ENCODE measurements at regions not wholly inside any gene's neighbourhood (a gene's known extent, or its start where the extent isn't known, plus 50 kb on each side); places are given as distances from the start of the nearest gene placed in this dataset.

- ChIA-PET CTCF (no interaction called here), POLR2A (no interaction called here)
- Mint-ChIP-seq H3K27me3 (no peaks in the 10 kb centered on the region), H3K4me1 (peaks cover 14% of the 10 kb centered on the region), H3K9me3 (ENCODE audit: insufficient read depth) (no peaks in the 10 kb centered on the region), H3K4me3 (no peak overlapping the region), H3K27ac (no peak overlapping the region)
- H3K79me2 ChIP-seq (ENCODE audit: control insufficient read depth, insufficient read depth, low read length) = peaks cover 37% of the 10 kb centered on the region
- H3K9me3 ChIP-seq (ENCODE audit: control extremely low read depth in 1 of 3, control insufficient read depth in 2 of 3, insufficient read depth in 1 of 3, low read length in 2 of 3) = no peaks in the 10 kb centered on the region
- ATAC-seq (ENCODE audit: low read depth) = no peak
- H3K9ac ChIP-seq (ENCODE audit: low read length) = no peak overlapping the region
- H2AFZ ChIP-seq (ENCODE audit: insufficient read depth, low read depth, low read length, poor library complexity, severe bottlenecking) = no peak overlapping the region
- H3K27me3 ChIP-seq (replicated peaks in 1 of 4; ENCODE audit: control extremely low read depth in 1 of 4, control insufficient read depth in 3 of 4, insufficient read depth in 4 of 4, low read length in 3 of 4) = no peaks in the 10 kb centered on the region
- peaks cover 47% of the 10 kb centered on the region for H4K20me1 ChIP-seq (ENCODE audit: control insufficient read depth, insufficient read depth, low read length, poor library complexity, severe bottlenecking)
- TF ChIP-seq, protein P1, sequence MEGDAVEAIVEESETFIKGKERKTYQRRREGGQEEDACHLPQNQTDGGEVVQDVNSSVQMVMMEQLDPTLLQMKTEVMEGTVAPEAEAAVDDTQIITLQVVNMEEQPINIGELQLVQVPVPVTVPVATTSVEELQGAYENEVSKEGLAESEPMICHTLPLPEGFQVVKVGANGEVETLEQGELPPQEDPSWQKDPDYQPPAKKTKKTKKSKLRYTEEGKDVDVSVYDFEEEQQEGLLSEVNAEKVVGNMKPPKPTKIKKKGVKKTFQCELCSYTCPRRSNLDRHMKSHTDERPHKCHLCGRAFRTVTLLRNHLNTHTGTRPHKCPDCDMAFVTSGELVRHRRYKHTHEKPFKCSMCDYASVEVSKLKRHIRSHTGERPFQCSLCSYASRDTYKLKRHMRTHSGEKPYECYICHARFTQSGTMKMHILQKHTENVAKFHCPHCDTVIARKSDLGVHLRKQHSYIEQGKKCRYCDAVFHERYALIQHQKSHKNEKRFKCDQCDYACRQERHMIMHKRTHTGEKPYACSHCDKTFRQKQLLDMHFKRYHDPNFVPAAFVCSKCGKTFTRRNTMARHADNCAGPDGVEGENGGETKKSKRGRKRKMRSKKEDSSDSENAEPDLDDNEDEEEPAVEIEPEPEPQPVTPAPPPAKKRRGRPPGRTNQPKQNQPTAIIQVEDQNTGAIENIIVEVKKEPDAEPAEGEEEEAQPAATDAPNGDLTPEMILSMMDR (IDR thresholded peaks at IDR 0.05) = no peak
- no peak for TF ChIP-seq EZH2 (IDR thresholded peaks at IDR 0.05; ENCODE audit: borderline replicate concordance, insufficient read depth, low read depth, low read length, poor library complexity, severe bottlenecking)
- intact Hi-C loops (cut with micrococcal nuclease) = no loop called here
- no peak overlapping the region for H3K4me3 ChIP-seq (ENCODE audit: control extremely low read depth in 1 of 5, extremely low read depth in 1 of 5, insufficient read depth in 1 of 5, low read depth in 2 of 5, low read length in 4 of 5)
- H3K4me2 ChIP-seq (replicated peaks; ENCODE audit: low read depth, low read length, poor library complexity, severe bottlenecking) = no peak overlapping the region
- peaks cover 2 to 16% of the 10 kb centered on the region in 2 experiments for H3K36me3 ChIP-seq (replicated peaks in 1 of 2; ENCODE audit: control extremely low read depth in 1 of 2, control insufficient read depth in 1 of 2, extremely low read depth in 1 of 2, insufficient read depth in 2 of 2, low read length in 1 of 2)
- H3K4me1 ChIP-seq (ENCODE audit: control insufficient read depth in 2 of 2, insufficient read depth in 2 of 2, low read length in 2 of 2) = peaks cover 0 to 4% of the 10 kb centered on the region in 2 donors
- no peak overlapping the region for H3K27ac ChIP-seq (ENCODE audit: low read length in 2 of 2)
- no peak for DNase-seq
- 100% methylated on average over 4 of the region's 5 CpGs for WGBS (ENCODE audit: insufficient coverage)
These were observed 124.5 kb downstream of the ZFAND4 start for GRCh38 chr10:45548068-45548467.

DNA sequence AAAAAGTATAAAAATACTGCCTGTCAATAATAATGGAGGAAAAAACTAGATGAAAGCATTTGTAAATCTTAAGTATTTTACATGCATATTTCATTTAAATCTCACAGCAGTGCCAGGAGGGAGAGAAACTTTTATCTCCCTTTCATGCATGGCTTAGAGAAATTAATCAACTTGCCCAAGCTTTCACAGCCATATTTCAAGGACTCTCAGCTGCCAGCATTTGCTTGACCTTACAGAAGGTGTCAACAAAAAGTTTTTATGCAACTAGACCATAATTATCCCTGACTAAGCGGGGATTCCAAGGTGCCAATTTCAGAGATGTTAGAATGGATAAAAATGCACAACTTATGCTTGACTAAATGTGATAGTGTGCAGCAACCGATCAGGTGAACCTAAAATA lies 125.4 kb downstream of the ZFAND4 start:
- Histone ChIP-seq H4K20me1 (ENCODE audit: control insufficient read depth, insufficient read depth, low read length, poor library complexity, severe bottlenecking) (peaks cover 40% of the 10 kb centered on the region), H3K27ac (ENCODE audit: low read length in 2 of 2) (no peak overlapping the region), H2AFZ (ENCODE audit: insufficient read depth, low read depth, low read length, poor library complexity, severe bottlenecking) (no peak overlapping the region), H3K9ac (ENCODE audit: low read length) (no peak overlapping the region), H3K9me3 (ENCODE audit: control extremely low read depth in 1 of 3, control insufficient read depth in 2 of 3, insufficient read depth in 1 of 3, low read length in 2 of 3) (no peaks in the 10 kb centered on the region), H3K4me1 (ENCODE audit: control insufficient read depth in 2 of 2, insufficient read depth in 2 of 2, low read length in 2 of 2) (peaks cover 0 to 4% of the 10 kb centered on the region in 2 donors), H3K79me2 (ENCODE audit: control insufficient read depth, insufficient read depth, low read length) (peaks cover 38% of the 10 kb centered on the region), H3K27me3 (replicated peaks in 1 of 4; ENCODE audit: control extremely low read depth in 1 of 4, control insufficient read depth in 3 of 4, insufficient read depth in 4 of 4, low read length in 3 of 4) (no peaks in the 10 kb centered on the region), H3K36me3 (replicated peaks in 1 of 2; ENCODE audit: control extremely low read depth in 1 of 2, control insufficient read depth in 1 of 2, extremely low read depth in 1 of 2, insufficient read depth in 2 of 2, low read length in 1 of 2) (peaks cover 2 to 18% of the 10 kb centered on the region in 2 experiments), H3K4me2 (replicated peaks; ENCODE audit: low read depth, low read length, poor library complexity, severe bottlenecking) (no peak overlapping the region), H3K4me3 (ENCODE audit: control extremely low read depth in 1 of 5, extremely low read depth in 1 of 5, insufficient read depth in 1 of 5, low read depth in 2 of 5, low read length in 4 of 5) (no peak overlapping the region)
- no peaks in the 10 kb centered on the region for H3K9me3 Mint-ChIP-seq (ENCODE audit: insufficient read depth)
- intact Hi-C loops (cut with micrococcal nuclease) = no loop called here
- ATAC-seq (ENCODE audit: low read depth) = no peak
- 86% methylated on average over 1 of the region's 2 CpGs for WGBS (ENCODE audit: insufficient coverage)
- CTCF ChIA-PET = no interaction called here
- H3K27me3 Mint-ChIP-seq = no peaks in the 10 kb centered on the region
- H3K4me1 Mint-ChIP-seq = peaks cover 18% of the 10 kb centered on the region
- H3K4me3 Mint-ChIP-seq = no peak overlapping the region
- TF ChIP-seq, protein P1 (IDR thresholded peaks at IDR 0.05) = no peak
- no peak for TF ChIP-seq EZH2 (IDR thresholded peaks at IDR 0.05; ENCODE audit: borderline replicate concordance, insufficient read depth, low read depth, low read length, poor library complexity, severe bottlenecking)
- no peak overlapping the region for H3K27ac Mint-ChIP-seq
- POLR2A ChIA-PET = no interaction called here
- DNase-seq = no peak
